GM19468 (cell line): ENCODE measurements at regions not wholly inside any gene's neighbourhood (a gene's known extent, or its start where the extent isn't known, plus 50 kb on each side); places are given as distances from the start of the nearest gene placed in this dataset.
"Not testable (repeated sequence)": the region's sequence is repeated elsewhere in the genome, so short reads cannot be mapped to it uniquely, and the experiment has no call there.

Source experiments
- ATAC-seq: cut with Tn5 transposase; IDR thresholded peaks from one replicate; pipeline ENCODE4 v1.9.1; 2021; ENCODE audit warnings: mild to moderate bottlenecking, moderate library complexity, moderate number of reproducible peaks; ENCODE audit not compliant: unreplicated experiment; ENCODE audit errors: extremely low read depth

GRCh38 chr9:94183240-94183999 is 75.7 kb upstream of the ZNF169 start:
- no peak for ATAC-seq

GRCh38 chr9:94188246-94188645 is 70.9 kb upstream of the ZNF169 start:
- ATAC-seq, result no peak

GRCh38 chr9:94191706-94192105 is 67.4 kb upstream of the ZNF169 start:
- ATAC-seq, result not testable (repeated sequence)

- ATAC-seq, result no peak
These were observed 60.7 kb upstream of the ZNF169 start for GRCh38 chr9:94198414-94198813.

GRCh38 chr9:94199776-94200175 is 59.3 kb upstream of the ZNF169 start:
- no peak for ATAC-seq

- ATAC-seq, result no peak
These were observed 54.9 kb upstream of the ZNF169 start for GRCh38 chr9:94204174-94204573.

GRCh38 chr9:94207781-94208180 is 51.3 kb upstream of the ZNF169 start:
- no peak for ATAC-seq
